ENCODE measurements at regions not wholly inside any gene's neighbourhood (a gene's known extent, or its start where the extent isn't known, plus 50 kb on each side); places are given as distances from the start of the nearest gene placed in this dataset.

- no peaks in the 10 kb centered on the region for H3K4me1 ChIP-seq (ENCODE audit: control insufficient read depth in 4 of 4, insufficient read depth in 4 of 4, low read length in 3 of 4)
- TF ChIP-seq NR2F2 (IDR thresholded peaks at IDR 0.05) (no peak), CTCF (IDR thresholded peaks at IDR 0.05; ENCODE audit: low read depth, low read length, missing input control) (no peak), ATF3 (IDR thresholded peaks at IDR 0.05) (no peak), FOXA1 (IDR thresholded peaks at IDR 0.05) (no peak), HNF4G (IDR thresholded peaks at IDR 0.05) (no peak), HNF4A (conservative IDR thresholded peaks at IDR 0.05) (no peak), YY1 (IDR thresholded peaks at IDR 0.05) (no peak), MAX (IDR thresholded peaks at IDR 0.05) (no peak), ZBTB33 (IDR thresholded peaks at IDR 0.05) (no peak), TAF1 (conservative IDR thresholded peaks at IDR 0.05) (no peak), REST (IDR thresholded peaks at IDR 0.05) (no peak), GABPA (IDR thresholded peaks at IDR 0.05 in 1 of 2, conservative IDR thresholded peaks at IDR 0.05 in 1 of 2) (no peak), RAD21 (IDR thresholded peaks at IDR 0.05) (no peak), RXRA (IDR thresholded peaks at IDR 0.05) (no peak), SP1 (IDR thresholded peaks at IDR 0.05) (no peak), JUND (IDR thresholded peaks at IDR 0.05) (no peak)
- H3K9me3 ChIP-seq (ENCODE audit: control insufficient read depth in 4 of 4, low read length in 3 of 4), result peaks cover 0 to 19% (median 7%) of the 10 kb centered on the region in 4 donors
- DNase-seq (ENCODE audit: low spot score), result no peak
- H3K9ac ChIP-seq (ENCODE audit: low read depth in 1 of 2, low read length in 2 of 2), result no peak overlapping the region
- H3K27me3 ChIP-seq (ENCODE audit: control insufficient read depth in 4 of 4, insufficient read depth in 4 of 4, low read length in 3 of 4), result no peaks in the 10 kb centered on the region
- WGBS, result 83% methylated on average over 1 of the region's 2 CpGs
- H3K36me3 ChIP-seq (ENCODE audit: control insufficient read depth in 4 of 4, insufficient read depth in 3 of 4, low read depth in 1 of 4, low read length in 3 of 4), result no peaks in the 10 kb centered on the region
- H3K27ac ChIP-seq (ENCODE audit: low read depth in 1 of 2, low read length in 2 of 2), result no peak overlapping the region
- H3K4me3 ChIP-seq (ENCODE audit: low read depth in 1 of 3, low read length in 3 of 3), result no peak overlapping the region
These were observed 291.4 kb downstream of the DNAJB9 start for GRCh38 chr7:108861071-108861470.

All from liver (tissue), 8 donors.